ENCODE measurements at regions not wholly inside any gene's neighbourhood (a gene's known extent, or its start where the extent isn't known, plus 50 kb on each side); places are given as distances from the start of the nearest gene placed in this dataset.

- H3K36me3 Mint-ChIP-seq: no peaks in the 10 kb centered on the region
- H3K4me1 Mint-ChIP-seq: no peaks in the 10 kb centered on the region
- peaks cover 2 to 22% (median 7%) of the 10 kb centered on the region in 3 donors for H3K27me3 Mint-ChIP-seq (ENCODE audit: low read depth in 3 of 3)
- H3K9me3 Mint-ChIP-seq: no peaks in the 10 kb centered on the region
- no peak overlapping the region for H3K27ac Mint-ChIP-seq
- DNase-seq: no peak
- no peak overlapping the region for H3K4me3 Mint-ChIP-seq
Observed at GRCh38 chr10:125482637-125483036, 200.3 kb downstream of the TEX36 start.

- Mint-ChIP-seq H3K27me3 (ENCODE audit: low read depth in 3 of 3) (peaks cover 2 to 22% (median 6%) of the 10 kb centered on the region in 3 donors), H3K27ac (no peak overlapping the region), H3K4me1 (no peaks in the 10 kb centered on the region), H3K4me3 (no peak overlapping the region), H3K36me3 (no peaks in the 10 kb centered on the region), H3K9me3 (no peaks in the 10 kb centered on the region)
- no peak for DNase-seq
Observed at GRCh38 chr10:125482108-125482507, 200.9 kb downstream of the TEX36 start.

GRCh38 chr10:125479059-125479458 lies 203.9 kb downstream of the TEX36 start:
- Mint-ChIP-seq H3K4me3 (no peak overlapping the region), H3K27ac (no peak overlapping the region), H3K4me1 (no peaks in the 10 kb centered on the region), H3K36me3 (no peaks in the 10 kb centered on the region), H3K27me3 (ENCODE audit: low read depth in 3 of 3) (peaks cover 2 to 23% (median 6%) of the 10 kb centered on the region in 3 donors), H3K9me3 (no peaks in the 10 kb centered on the region)
- DNase-seq: no peak

- Mint-ChIP-seq H3K27ac (no peak overlapping the region), H3K4me1 (no peaks in the 10 kb centered on the region), H3K4me3 (no peak overlapping the region), H3K9me3 (no peaks in the 10 kb centered on the region), H3K27me3 (ENCODE audit: low read depth in 3 of 3) (peaks cover 6 to 26% (median 8%) of the 10 kb centered on the region in 3 donors), H3K36me3 (no peaks in the 10 kb centered on the region)
- no peak for DNase-seq
Observed at GRCh38 chr10:125475815-125476214, 207.1 kb downstream of the TEX36 start.

GRCh38 chr10:125473143-125473793 lies 209.7 kb downstream of the TEX36 start:
- no peak overlapping the region for H3K4me3 Mint-ChIP-seq
- peaks cover 6 to 14% (median 7%) of the 10 kb centered on the region in 3 donors for H3K27me3 Mint-ChIP-seq (ENCODE audit: low read depth in 3 of 3)
- no peaks in the 10 kb centered on the region for H3K4me1 Mint-ChIP-seq
- no peaks in the 10 kb centered on the region for H3K36me3 Mint-ChIP-seq
- H3K27ac Mint-ChIP-seq: no peak overlapping the region
- no peak for DNase-seq
- no peaks in the 10 kb centered on the region for H3K9me3 Mint-ChIP-seq

GRCh38 chr10:125472010-125472607 lies 210.9 kb downstream of the TEX36 start:
- no peak for DNase-seq
- Mint-ChIP-seq H3K27me3 (ENCODE audit: low read depth in 3 of 3) (peaks cover 6 to 15% (median 9%) of the 10 kb centered on the region in 3 donors), H3K9me3 (no peaks in the 10 kb centered on the region), H3K4me1 (no peaks in the 10 kb centered on the region), H3K4me3 (no peak overlapping the region), H3K36me3 (no peaks in the 10 kb centered on the region), H3K27ac (no peak overlapping the region)

- H3K27ac Mint-ChIP-seq: no peak overlapping the region
- peaks cover 3 to 12% (median 7%) of the 10 kb centered on the region in 3 donors for H3K27me3 Mint-ChIP-seq (ENCODE audit: low read depth in 3 of 3)
- no peak for DNase-seq
- no peaks in the 10 kb centered on the region for H3K36me3 Mint-ChIP-seq
- H3K9me3 Mint-ChIP-seq: no peaks in the 10 kb centered on the region
- no peak overlapping the region for H3K4me3 Mint-ChIP-seq
- H3K4me1 Mint-ChIP-seq: no peaks in the 10 kb centered on the region
Observed at GRCh38 chr10:125468278-125468677, 214.7 kb downstream of the TEX36 start.

- DNase-seq: no peak
- Mint-ChIP-seq H3K4me1 (no peaks in the 10 kb centered on the region), H3K27me3 (ENCODE audit: low read depth in 3 of 3) (peaks cover 2 to 10% (median 6%) of the 10 kb centered on the region in 3 donors), H3K36me3 (no peaks in the 10 kb centered on the region), H3K27ac (no peak overlapping the region), H3K4me3 (no peak overlapping the region), H3K9me3 (no peaks in the 10 kb centered on the region)
Observed at GRCh38 chr10:125466685-125467084, 216.3 kb downstream of the TEX36 start.

- Mint-ChIP-seq H3K36me3 (no peaks in the 10 kb centered on the region), H3K4me1 (no peaks in the 10 kb centered on the region), H3K27ac (no peak overlapping the region), H3K4me3 (no peak overlapping the region), H3K9me3 (no peaks in the 10 kb centered on the region), H3K27me3 (ENCODE audit: low read depth in 3 of 3) (peaks cover 3 to 6% (median 4%) of the 10 kb centered on the region in 3 donors)
- DNase-seq: no peak
Observed at GRCh38 chr10:125462845-125463244, 220.1 kb downstream of the TEX36 start.

- Mint-ChIP-seq H3K27ac (no peak overlapping the region), H3K27me3 (ENCODE audit: low read depth in 3 of 3) (peaks cover 2 to 6% (median 5%) of the 10 kb centered on the region in 3 donors), H3K4me1 (no peaks in the 10 kb centered on the region), H3K4me3 (no peak overlapping the region), H3K36me3 (no peaks in the 10 kb centered on the region), H3K9me3 (no peaks in the 10 kb centered on the region)
- DNase-seq: no peak
Observed at GRCh38 chr10:125460326-125460725, 222.6 kb downstream of the TEX36 start.

GRCh38 chr10:125457406-125457805 lies 225.6 kb downstream of the TEX36 start:
- Mint-ChIP-seq H3K9me3 (no peaks in the 10 kb centered on the region), H3K36me3 (no peaks in the 10 kb centered on the region), H3K4me3 (no peak overlapping the region), H3K4me1 (no peaks in the 10 kb centered on the region), H3K27ac (no peak overlapping the region), H3K27me3 (ENCODE audit: low read depth in 3 of 3) (peaks cover 3 to 13% (median 6%) of the 10 kb centered on the region in 3 donors)
- DNase-seq: no peak

GRCh38 chr10:125455855-125456254 lies 227.1 kb downstream of the TEX36 start:
- no peaks in the 10 kb centered on the region for H3K36me3 Mint-ChIP-seq

GRCh38 chr10:125455431-125455830 lies 227.5 kb downstream of the TEX36 start:
- no peaks in the 10 kb centered on the region for H3K36me3 Mint-ChIP-seq
- H3K27ac Mint-ChIP-seq: no peak overlapping the region
- H3K4me3 Mint-ChIP-seq: no peak overlapping the region
- H3K27me3 Mint-ChIP-seq (ENCODE audit: low read depth in 3 of 3): peaks cover 6 to 13% (median 7%) of the 10 kb centered on the region in 3 donors
- H3K9me3 Mint-ChIP-seq: no peaks in the 10 kb centered on the region
- no peaks in the 10 kb centered on the region for H3K4me1 Mint-ChIP-seq
- DNase-seq: no peak

More at GRCh38 chr10:125455855-125456254, 227.1 kb downstream of the TEX36 start:
- H3K9me3 Mint-ChIP-seq: no peaks in the 10 kb centered on the region
- no peak overlapping the region for H3K27ac Mint-ChIP-seq
- peaks cover 6 to 13% (median 7%) of the 10 kb centered on the region in 3 donors for H3K27me3 Mint-ChIP-seq (ENCODE audit: low read depth in 3 of 3)
- no peak for DNase-seq
- no peak overlapping the region for H3K4me3 Mint-ChIP-seq
- no peaks in the 10 kb centered on the region for H3K4me1 Mint-ChIP-seq

GRCh38 chr10:125451319-125451718 lies 231.6 kb downstream of the TEX36 start:
- no peak overlapping the region for H3K27ac Mint-ChIP-seq
- no peak overlapping the region for H3K4me3 Mint-ChIP-seq
- H3K27me3 Mint-ChIP-seq (ENCODE audit: low read depth in 3 of 3): peaks cover 0 to 12% (median 7%) of the 10 kb centered on the region in 3 donors
- no peaks in the 10 kb centered on the region for H3K9me3 Mint-ChIP-seq
- DNase-seq: no peak
- H3K4me1 Mint-ChIP-seq: no peaks in the 10 kb centered on the region
- H3K36me3 Mint-ChIP-seq: no peaks in the 10 kb centered on the region

GRCh38 chr10:125450218-125450617 lies 232.7 kb downstream of the TEX36 start:
- no peaks in the 10 kb centered on the region for H3K4me1 Mint-ChIP-seq
- peaks cover 0 to 12% (median 7%) of the 10 kb centered on the region in 3 donors for H3K27me3 Mint-ChIP-seq (ENCODE audit: low read depth in 3 of 3)
- no peaks in the 10 kb centered on the region for H3K9me3 Mint-ChIP-seq
- H3K27ac Mint-ChIP-seq: no peak overlapping the region
- no peak for DNase-seq
- no peaks in the 10 kb centered on the region for H3K36me3 Mint-ChIP-seq
- H3K4me3 Mint-ChIP-seq: no peak overlapping the region
